HCT116 (cell line): ENCODE measurements at regions not wholly inside any gene's neighbourhood (a gene's known extent, or its start where the extent isn't known, plus 50 kb on each side); places are given as distances from the start of the nearest gene placed in this dataset.

Experiments
- ATAC-seq: fragments of 200-7000 bp; cut with Tn5 transposase; 2 replicates; pipeline ENCODE4 v1.9.1; 2020; ENCODE audit warnings: mild to moderate bottlenecking, moderate library complexity
- BruUV-seq: library from RNA; stranded (reverse); fragments of 400-500 nt; replicated peaks from 2 replicates; lab custom pipeline; 2021; lab: Mats Ljungman, UMichigan
- CTCF ChIA-PET: fragments of 300-600 bp; sonication (Branson Sonifier 250); formaldehyde crosslinking; loops from one replicate; lab custom pipeline; 2021; ENCODE audit warnings: antibody characterized with exemption; lab: Charles Lee
- POLR2A ChIA-PET: fragments of 300-600, 350-600 bp; sonication (Branson Sonifier 250); formaldehyde crosslinking; loops from one replicate; lab custom pipeline; 2021; ENCODE audit warnings: antibody characterized with exemption; lab: Charles Lee
- RAD21 ChIA-PET, 2 experiments: fragments of 300-600 bp; sonication (Branson Sonifier 250); formaldehyde crosslinking; loops; one replicate each; lab custom pipeline; 2023; ENCODE audit warnings: low total read pairs in 2 of 2; ENCODE audit not compliant: uncharacterized antibody in 2 of 2, unreplicated experiment in 2 of 2, low non-redundant PET in 1 of 2; lab: Charles Lee
- DNase-seq: peaks from one replicate; pipeline ENCODE4 v3.0.0-alpha.2; 2010; ENCODE audit warnings: low read depth, low spot score
- H2AFZ ChIP-seq: fragments of 200-600 bp; shearing (Covaris generic), sonication (generic); 2 replicates; pipeline ENCODE4 v1.6.1; 2017; ENCODE audit warnings: low read depth, mixed run types, mixed read lengths, antibody characterized with exemption, low read length; ENCODE audit not compliant: poor library complexity, severe bottlenecking
- H3K27ac ChIP-seq: 2 replicates; pipeline ENCODE4 v1.5.1; 2012; ENCODE audit warnings: low read depth, low read length
- H3K27me3 ChIP-seq: fragments of 200-600 bp; sonication (generic); 2 replicates; pipeline ENCODE4 v1.6.1; 2016; ENCODE audit warnings: mixed run types, low read length, mixed read lengths; ENCODE audit not compliant: insufficient read depth
- H3K36me3 ChIP-seq, 2 experiments: fragments of 200-500 bp in 1 of 2; fragments of 200-600 bp in 1 of 2; sonication (Bioruptor generic) in 1 of 2; sonication (generic) in 1 of 2; 2 replicates each; pipeline versions ENCODE4 v1.5.1 to v1.6.1; 2014 to 2016; ENCODE audit warnings: low read length in 2 of 2, inconsistent platforms in 1 of 2, mixed read lengths in 1 of 2, mixed run types in 1 of 2; ENCODE audit not compliant: insufficient read depth in 2 of 2, control insufficient read depth in 1 of 2
- H3K4me1 ChIP-seq, 2 experiments: fragments of 200-600 bp in 1 of 2; sonication (generic) in 1 of 2; 2 replicates each; pipeline versions ENCODE4 v1.5.1 to v1.6.1; 2012 to 2017; ENCODE audit warnings: low read length in 2 of 2, inconsistent platforms in 1 of 2, mild to moderate bottlenecking in 1 of 2, mixed read lengths in 1 of 2, mixed run types in 1 of 2, moderate library complexity in 1 of 2; ENCODE audit not compliant: insufficient read depth in 2 of 2, control insufficient read depth in 1 of 2
- H3K4me2 ChIP-seq: fragments of 200-600 bp; sonication (generic); 2 replicates; pipeline ENCODE4 v1.6.1; 2017; ENCODE audit warnings: mixed run types, low read length, mixed read lengths
- H3K4me3 ChIP-seq, 2 experiments: fragments of 200-600 bp in 1 of 2; sonication (generic) in 1 of 2; replicated peaks in 1 of 2; 2 replicates each; pipeline ENCODE4 v1.5.1; 2011 to 2016; ENCODE audit warnings: low read length in 2 of 2, control low read depth in 1 of 2, low read depth in 1 of 2, mild to moderate bottlenecking in 1 of 2, mixed read lengths in 1 of 2, mixed run types in 1 of 2
- H3K79me2 ChIP-seq: fragments of 200-600 bp; sonication (generic); 2 replicates; pipeline ENCODE4 v1.6.1; 2017; ENCODE audit warnings: mild to moderate bottlenecking, mixed run types, low read length, moderate library complexity, mixed read lengths; ENCODE audit not compliant: insufficient read depth
- H3K9ac ChIP-seq: fragments of 200-600 bp; sonication (generic); 2 replicates; pipeline ENCODE4 v1.6.1; 2016; ENCODE audit warnings: low read length, mixed read lengths
- H3K9me2 ChIP-seq: fragments of 200-600 bp; sonication (generic), shearing (Covaris generic); 2 replicates; pipeline ENCODE4 v1.6.1; 2017; ENCODE audit warnings: mixed run types, mild to moderate bottlenecking, moderate library complexity; ENCODE audit not compliant: insufficient read depth
- H3K9me3 ChIP-seq, 2 experiments: fragments of 200-500 bp in 1 of 2; fragments of 200-600 bp in 1 of 2; sonication (Bioruptor generic) in 1 of 2; sonication (generic) in 1 of 2; 2 replicates each; pipeline ENCODE4 v1.6.1; 2014 to 2017; ENCODE audit warnings: low read length in 2 of 2, mixed read lengths in 2 of 2, inconsistent platforms in 1 of 2, low read depth in 1 of 2, mild to moderate bottlenecking in 1 of 2, mixed run types in 1 of 2, moderate library complexity in 1 of 2; ENCODE audit not compliant: control insufficient read depth in 1 of 2, insufficient read depth in 1 of 2
- H4K20me1 ChIP-seq: fragments of 200-600 bp; sonication (generic), shearing (Covaris generic); 2 replicates; pipeline ENCODE4 v1.6.1; 2017; ENCODE audit warnings: mixed run types, mild to moderate bottlenecking, moderate library complexity; ENCODE audit not compliant: insufficient read depth
- ATF3 ChIP-seq: IDR thresholded peaks from 2 replicates; pipeline ENCODE4 v1.6.1; 2012
- CTCF ChIP-seq, 3 experiments: fragments of 200-600 bp in 1 of 3; sonication (generic) in 1 of 3; IDR thresholded peaks in 2 of 3; conservative IDR thresholded peaks in 1 of 3; 2 replicates each; pipeline ENCODE4 v1.5.1; 2012 to 2017; ENCODE audit warnings: low read depth in 2 of 3, low read length in 2 of 3, antibody characterized with exemption in 1 of 3, borderline replicate concordance in 1 of 3, control low read depth in 1 of 3, mild to moderate bottlenecking in 1 of 3, mixed read lengths in 1 of 3, mixed run types in 1 of 3, moderate library complexity in 1 of 3; ENCODE audit not compliant: insufficient read depth in 1 of 3
- REST ChIP-seq: IDR thresholded peaks from 2 replicates; pipeline ENCODE4 v1.6.1; 2012; ENCODE audit warnings: low read depth
- SP1 ChIP-seq: IDR thresholded peaks from 2 replicates; pipeline ENCODE4 v1.6.1; 2012; ENCODE audit warnings: low read depth
- intact Hi-C: fragments of 100-400 bp; cut with micrococcal nuclease; formaldehyde crosslinking; loops from 2 replicates; pipeline ENCODE4 v1.10.0; 2022

GRCh38 chr15:85899927-85900326, 105.2 kb upstream of the KLHL25 start:
- no peaks in the 10 kb centered on the region for H3K36me3 ChIP-seq
- H2AFZ ChIP-seq, result no peak overlapping the region
- DNase-seq (no peak), ATAC-seq (0 out of 2 replicates have a peak, but pooled peaks have one; percentile 22)
- H4K20me1 ChIP-seq, result no peaks in the 10 kb centered on the region
- RAD21 ChIA-PET, result no interaction called here
- H3K79me2 ChIP-seq, result no peaks in the 10 kb centered on the region
- H3K9ac ChIP-seq, result no peak overlapping the region
- no peaks in the 10 kb centered on the region for H3K9me3 ChIP-seq
- H3K4me2 ChIP-seq, result no peak overlapping the region
- intact Hi-C loops, result no loop called here
- POLR2A ChIA-PET, result no interaction called here
- no TSS peak for BruUV-seq
- no peak overlapping the region for H3K4me3 ChIP-seq
- no peaks in the 10 kb centered on the region for H3K9me2 ChIP-seq
- CTCF ChIA-PET, result no interaction called here
- H3K27me3 ChIP-seq, result peaks cover 12% of the 10 kb centered on the region
- H3K27ac ChIP-seq, result no peak overlapping the region
- no peaks in the 10 kb centered on the region for H3K4me1 ChIP-seq
- TF ChIP-seq CTCF (IDR thresholded peaks at IDR 0.05 in 2 of 3, conservative IDR thresholded peaks at IDR 0.05 in 1 of 3; ENCODE audit: borderline replicate concordance in 1 of 3, insufficient read depth in 1 of 3, low read depth in 2 of 3, low read length in 2 of 3) (no peak), SP1 (no peak), REST (no peak), ATF3 (no peak)
